SK-N-MC (cell line): ENCODE measurements at regions not wholly inside any gene's neighbourhood (a gene's known extent, or its start where the extent isn't known, plus 50 kb on each side); places are given as distances from the start of the nearest gene placed in this dataset.

ENCODE experiments used
- EZH2 ChIP-seq: fragments of 200-600 bp; sonication (generic); IDR thresholded peaks from one replicate; pipeline ENCODE4 v1.6.1; 2017; ENCODE audit warnings: antibody characterized with exemption
- FOXP2 ChIP-seq: optimal IDR thresholded peaks from 2 replicates; pipeline ENCODE3; 2011; ENCODE audit warnings: mild to moderate bottlenecking, moderate library complexity; ENCODE audit not compliant: insufficient read depth; ENCODE audit errors: extremely low read length, control extremely low read depth
- POLR2AphosphoS5 ChIP-seq: IDR thresholded peaks from 2 replicates; pipeline ENCODE4 v1.6.1; 2012; ENCODE audit warnings: mild to moderate bottlenecking, low read depth, low read length, borderline replicate concordance

DNA sequence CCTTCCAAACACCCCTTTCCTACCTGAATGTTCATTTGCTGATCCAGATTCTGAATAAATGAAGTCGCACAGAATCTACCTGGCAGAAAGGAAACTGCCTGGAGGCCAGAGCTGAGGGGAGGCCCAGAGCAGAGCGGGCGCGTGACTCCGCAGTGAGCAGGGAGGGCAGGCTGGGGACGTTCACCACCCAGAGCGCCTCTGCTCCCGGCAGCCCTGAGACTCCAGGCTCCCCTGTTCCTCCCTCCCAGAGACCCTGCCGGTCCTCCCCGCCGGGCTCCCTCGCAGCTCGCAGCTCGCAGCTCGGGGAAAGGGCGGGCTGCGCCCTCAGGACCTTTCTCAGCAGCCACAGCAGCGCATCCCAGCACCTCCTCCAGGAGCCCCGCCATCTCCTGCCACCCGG lies 176.7 kb upstream of the ZNF32 start:
- TF ChIP-seq EZH2 (no peak), POLR2AphosphoS5 (no peak), FOXP2 (no peak)
